ENCODE measurements at regions not wholly inside any gene's neighbourhood (a gene's known extent, or its start where the extent isn't known, plus 50 kb on each side); places are given as distances from the start of the nearest gene placed in this dataset.
A peak's percentile ranks its signal among the peaks of the same experiment; 100 is the strongest.

GRCh38 chr13:107713314-107713713, 502.0 kb downstream of the LIG4 start:
- ChIA-PET POLR2A (no interaction called here), CTCF (interaction anchor here (1.4 kb wide), 1 partner anchor 28 kb away, joined by 6 read pairs; no protein-coding TSS in a partner anchor)
- no peak overlapping the region for H3K9ac ChIP-seq
- H3K9me2 ChIP-seq, result no peaks in the 10 kb centered on the region
- 0 out of 2 replicates have a peak, but pooled peaks have one; percentile 15 for TF ChIP-seq NFIC (IDR thresholded peaks at IDR 0.05; ENCODE audit: borderline replicate concordance)
- peak; percentile 36; the same call in 1 of the 2 replicates for TF ChIP-seq GATA2 (CRISPR knock-in tag; IDR thresholded peaks at IDR 0.05)
- no peak for TF ChIP-seq USF1 (IDR thresholded peaks at IDR 0.05; ENCODE audit: borderline replicate concordance, low read depth)
- H4K20me1 ChIP-seq (ENCODE audit: insufficient read depth), result peaks cover 14% of the 10 kb centered on the region
- no peak overlapping the region for H2AFZ ChIP-seq (ENCODE audit: low read depth)
- H3F3A ChIP-seq (replicated peaks; ENCODE audit: insufficient read depth), result no peaks in the 10 kb centered on the region
- H3K4me2 ChIP-seq, result no peak overlapping the region
- no peaks in the 10 kb centered on the region for H3K36me3 ChIP-seq (replicated peaks in 1 of 2; ENCODE audit: control insufficient read depth in 1 of 2, insufficient read depth in 2 of 2, low read length in 1 of 2)
- H3K79me2 ChIP-seq (ENCODE audit: insufficient read depth), result peaks cover 42% of the 10 kb centered on the region
- H3K27ac ChIP-seq (ENCODE audit: low read depth in 2 of 2, low read length in 1 of 2), result peak overlapping the region in 1 of 2 experiments; percentile 41; a peak in 2 of 4 replicates
- peaks cover 0 to 9% of the 10 kb centered on the region in 2 experiments; a peak in 2 of 4 replicates for H3K4me1 ChIP-seq (ENCODE audit: control insufficient read depth in 1 of 2, insufficient read depth in 2 of 2, low read depth in 1 of 2, low read length in 1 of 2)
- H3K9me3 ChIP-seq, result no peaks in the 10 kb centered on the region
- no peaks in the 10 kb centered on the region for H3K27me3 ChIP-seq (ENCODE audit: insufficient read depth)
- H3K4me3 ChIP-seq (ENCODE audit: low read depth in 2 of 2, low read length in 1 of 2), result no peak overlapping the region
- DNase-seq, result no peak

GRCh38 chr13:107712145-107712860, 503.0 kb downstream of the LIG4 start:
- Histone ChIP-seq H3K27ac (ENCODE audit: low read depth in 2 of 2, low read length in 1 of 2) (no peak overlapping the region), H3K79me2 (ENCODE audit: insufficient read depth) (peaks cover 47% of the 10 kb centered on the region), H3K9ac (no peak overlapping the region), H3K27me3 (ENCODE audit: insufficient read depth) (no peaks in the 10 kb centered on the region), H3K9me2 (no peaks in the 10 kb centered on the region), H3K4me2 (no peak overlapping the region), H4K20me1 (ENCODE audit: insufficient read depth) (peaks cover 14% of the 10 kb centered on the region), H3K4me1 (ENCODE audit: control insufficient read depth in 1 of 2, insufficient read depth in 2 of 2, low read depth in 1 of 2, low read length in 1 of 2) (peaks cover 0 to 9% of the 10 kb centered on the region in 2 experiments; a peak in 2 of 4 replicates), H2AFZ (ENCODE audit: low read depth) (no peak overlapping the region), H3K9me3 (no peaks in the 10 kb centered on the region), H3K36me3 (replicated peaks in 1 of 2; ENCODE audit: control insufficient read depth in 1 of 2, insufficient read depth in 2 of 2, low read length in 1 of 2) (no peaks in the 10 kb centered on the region), H3K4me3 (ENCODE audit: low read depth in 2 of 2, low read length in 1 of 2) (no peak overlapping the region), H3F3A (replicated peaks; ENCODE audit: insufficient read depth) (no peaks in the 10 kb centered on the region)
- 90% methylated on average over 9 of the region's 9 CpGs for WGBS (ENCODE audit: low lambda C conversion rate)
- no peak for DNase-seq
- CTCF ChIA-PET, result interaction anchor here (0.7 to 1.0 kb wide), 2 partner anchors 12 to 155 kb away, joined by 3 read pairs; a partner anchor contains a TSS
- POLR2A ChIA-PET, result no interaction called here
- TF ChIP-seq TAF1 (IDR thresholded peaks at IDR 0.05; ENCODE audit: borderline replicate concordance, low read depth, low read length) (no peak), POLR2AphosphoS5 (IDR thresholded peaks at IDR 0.05; ENCODE audit: low read depth, low read length) (no peak), USF1 (IDR thresholded peaks at IDR 0.05; ENCODE audit: borderline replicate concordance, low read depth) (no peak), GABPA (IDR thresholded peaks at IDR 0.05; ENCODE audit: low read depth) (no peak), TCF12 (IDR thresholded peaks at IDR 0.05) (no peak), FOXJ3 (CRISPR knock-in tag; IDR thresholded peaks at IDR 0.05) (no peak), CTCF (IDR thresholded peaks at IDR 0.05) (no peak), MAX (IDR thresholded peaks at IDR 0.05; ENCODE audit: low read depth) (no peak), EZH2phosphoT487 (IDR thresholded peaks at IDR 0.05; ENCODE audit: borderline replicate concordance, low read depth) (no peak)
